CD4-positive, alpha-beta T cell treated with Interferon alpha-2 for 1 hour (primary cell): ENCODE measurements at regions not wholly inside any gene's neighbourhood (a gene's known extent, or its start where the extent isn't known, plus 50 kb on each side); places are given as distances from the start of the nearest gene placed in this dataset.

ENCODE experiments used
- DNase-seq, 2 donors: peaks; one replicate each; pipeline ENCODE4 v3.0.0-alpha.2; 2020 to 2022

DNA sequence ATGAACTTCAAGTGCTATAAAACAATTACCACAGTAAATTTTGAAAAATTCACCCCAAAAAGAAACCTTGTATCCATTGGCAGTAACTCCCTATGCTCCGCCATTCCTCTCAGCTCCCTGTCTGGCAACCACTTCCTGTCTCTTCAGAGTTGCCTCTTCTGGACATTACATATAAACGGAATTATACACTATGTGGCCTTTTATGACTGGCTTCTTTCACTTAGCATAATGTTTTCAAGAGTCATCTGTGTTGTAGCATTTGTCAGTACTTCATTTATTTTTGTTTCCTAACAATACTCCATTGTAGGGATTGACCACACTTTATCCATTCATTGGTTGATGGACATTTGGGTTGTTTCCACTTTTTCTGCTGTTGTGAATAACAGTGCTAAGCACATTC is 50.1 kb downstream of the CEP43 start:
- no peak for DNase-seq

DNA sequence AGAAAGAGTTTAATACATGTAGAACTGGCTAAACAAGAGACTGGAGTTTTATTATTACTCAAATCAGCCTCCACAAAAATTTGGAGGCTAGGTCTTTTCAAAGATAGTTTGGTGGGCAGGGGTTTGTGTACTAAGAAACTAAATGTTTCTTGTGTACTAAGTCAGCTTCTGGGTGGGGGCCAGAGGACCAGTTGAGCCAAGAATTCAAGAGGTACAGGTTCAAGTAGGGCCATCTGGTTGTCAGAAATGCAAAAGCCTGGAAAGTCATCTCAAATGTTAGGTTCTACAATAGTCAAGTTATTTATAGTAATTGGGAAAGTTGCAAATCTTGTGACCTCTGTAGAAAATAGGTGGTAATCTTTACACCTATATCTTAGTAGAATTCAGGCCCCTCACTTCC is 51.7 kb downstream of the CEP43 start:
- DNase-seq: no peak

DNA sequence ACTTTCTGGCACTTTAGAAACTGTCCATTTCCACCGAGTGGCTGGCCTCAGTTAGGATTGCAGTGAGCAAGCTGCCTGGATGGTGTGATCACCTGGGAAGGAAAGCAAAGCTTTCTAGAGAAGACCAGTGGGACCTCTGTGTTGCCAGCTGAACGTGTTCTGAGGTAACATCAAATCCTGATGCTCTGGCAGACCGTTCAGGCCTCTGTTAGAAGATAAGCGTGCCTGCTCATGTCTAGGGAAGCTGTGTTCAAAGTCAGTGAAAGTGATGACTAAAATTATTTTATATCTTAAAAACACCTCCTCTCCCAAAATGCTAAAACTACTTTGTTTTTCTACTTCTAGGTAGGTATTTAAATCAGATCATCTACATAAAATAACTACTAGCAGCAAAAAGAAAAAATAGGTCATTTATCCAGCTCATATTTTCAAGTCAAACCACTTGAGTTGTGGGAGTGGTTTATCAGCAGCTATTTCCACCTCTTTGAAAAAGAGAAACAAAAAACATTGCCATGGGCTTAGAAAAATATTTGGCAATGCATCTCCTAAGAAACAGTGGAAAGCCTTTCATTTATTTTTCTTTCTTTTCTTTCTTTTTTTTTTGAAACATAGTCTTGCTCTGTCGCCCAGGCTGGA is 54.8 kb downstream of the CEP43 start:
- peak in 1 of 2 donors; percentile 28 for DNase-seq

DNA sequence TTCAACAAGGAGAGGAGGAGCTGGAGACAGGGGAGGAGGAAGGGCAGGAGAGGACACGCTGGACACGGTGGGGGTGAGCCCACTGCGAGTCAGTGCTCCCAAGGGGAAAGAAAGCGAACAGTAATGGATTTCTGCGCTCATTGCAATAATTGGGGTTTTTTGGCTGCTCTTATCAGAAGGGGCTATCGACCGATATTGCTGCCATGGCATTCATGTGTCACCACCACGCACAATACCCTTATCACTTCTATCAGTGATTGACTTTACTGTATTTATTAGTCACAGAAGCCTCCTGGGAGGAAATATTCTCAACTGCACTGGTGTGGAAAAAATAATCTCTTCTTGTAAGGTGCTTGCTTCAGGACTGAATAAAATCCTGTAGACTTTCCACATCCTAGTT is 55.8 kb downstream of the CEP43 start:
- DNase-seq: no peak

DNA sequence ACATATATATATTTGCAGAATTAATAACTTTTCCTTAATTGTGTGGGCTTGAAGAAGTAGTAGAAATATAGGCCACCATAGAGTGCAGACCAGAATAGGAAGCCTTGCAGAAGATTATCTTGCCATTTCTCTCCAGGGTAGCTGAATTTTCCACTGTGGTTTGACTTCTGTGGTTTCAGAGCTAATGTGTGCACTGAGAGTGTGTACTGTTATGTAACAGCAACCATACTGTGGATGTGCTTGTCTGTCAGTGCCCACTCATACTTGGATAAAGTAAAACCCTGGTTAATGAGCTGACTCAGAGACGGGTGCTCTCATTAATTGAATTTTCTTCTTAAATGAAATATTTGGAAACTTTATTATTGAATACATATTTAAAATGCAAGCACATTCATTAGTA is 57.2 kb downstream of the CEP43 start:
- peak; percentile 18 to 61 for DNase-seq

DNA sequence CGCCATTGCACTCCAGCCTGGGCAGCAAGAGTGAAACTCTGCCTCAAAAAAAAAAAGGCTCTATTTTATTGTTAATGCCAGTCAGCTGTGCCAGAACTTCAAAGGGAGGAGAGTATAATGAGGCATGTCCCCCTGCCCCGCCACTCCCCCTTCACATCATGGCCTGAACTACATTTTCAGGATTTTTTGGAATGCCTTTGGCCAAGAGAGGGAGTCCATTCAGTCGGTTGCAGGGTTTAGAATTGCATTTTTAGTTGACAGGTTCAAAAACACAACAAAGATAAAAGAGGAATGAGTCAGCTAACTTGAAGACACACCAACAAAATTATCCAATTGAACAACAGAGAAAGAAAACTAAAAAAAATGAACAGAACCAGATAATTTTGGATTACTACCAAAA is 59.1 kb downstream of the CEP43 start:
- no peak for DNase-seq
